H9 (cell line): ENCODE measurements at regions not wholly inside any gene's neighbourhood (a gene's known extent, or its start where the extent isn't known, plus 50 kb on each side); places are given as distances from the start of the nearest gene placed in this dataset.

Experiments
- DNase-seq: peaks from one replicate; pipeline ENCODE4 v3.0.0-alpha.2; 2017
- H2AFZ ChIP-seq: one replicate; pipeline ENCODE4 v1.6.1; 2013; ENCODE audit warnings: mild to moderate bottlenecking, low read length, control low read depth, moderate library complexity
- H2AK5ac ChIP-seq: 2 replicates; pipeline ENCODE4 v1.6.1; 2013; ENCODE audit warnings: low read length, control low read depth, mixed read lengths; ENCODE audit not compliant: insufficient read length
- H2BK120ac ChIP-seq: one replicate; pipeline ENCODE4 v1.6.1; 2013; ENCODE audit warnings: low read depth, mild to moderate bottlenecking, low read length, control low read depth, inconsistent platforms; ENCODE audit not compliant: poor library complexity, severe bottlenecking
- H2BK12ac ChIP-seq: 2 replicates; pipeline ENCODE4 v1.6.1; 2013; ENCODE audit warnings: low read length, control low read depth, mixed read lengths, low read depth; ENCODE audit not compliant: insufficient read length
- H2BK15ac ChIP-seq: 2 replicates; pipeline ENCODE4 v1.6.1; 2013; ENCODE audit warnings: low read depth, low read length, control low read depth
- H2BK20ac ChIP-seq: one replicate; pipeline ENCODE4 v1.6.1; 2013; ENCODE audit warnings: low read depth, mild to moderate bottlenecking, low read length, control low read depth, inconsistent platforms; ENCODE audit not compliant: poor library complexity, severe bottlenecking
- H2BK5ac ChIP-seq: 2 replicates; pipeline ENCODE4 v1.6.1; 2013; ENCODE audit warnings: low read length, control low read depth, mixed read lengths; ENCODE audit not compliant: insufficient read length
- H3K14ac ChIP-seq: 2 replicates; pipeline ENCODE4 v1.6.1; 2013; ENCODE audit warnings: low read length, control low read depth; ENCODE audit not compliant: insufficient read depth
- H3K18ac ChIP-seq: 2 replicates; pipeline ENCODE4 v1.6.1; 2013; ENCODE audit warnings: low read depth, mild to moderate bottlenecking, mixed read lengths, low read length, control low read depth; ENCODE audit not compliant: insufficient read length
- H3K23ac ChIP-seq: 2 replicates; pipeline ENCODE4 v1.6.1; 2013; ENCODE audit warnings: low read length, control low read depth, mixed read lengths, low read depth; ENCODE audit not compliant: insufficient read length
- H3K23me2 ChIP-seq: 2 replicates; pipeline ENCODE4 v1.6.1; 2013; ENCODE audit warnings: low read depth, mild to moderate bottlenecking, mixed read lengths, low read length, control low read depth; ENCODE audit not compliant: insufficient read length, poor library complexity, severe bottlenecking
- H3K27ac ChIP-seq: 2 replicates; pipeline ENCODE4 v1.5.1; 2013; ENCODE audit warnings: low read length, control low read depth, mixed read lengths, low read depth; ENCODE audit not compliant: insufficient read length
- H3K27me3 ChIP-seq: 2 replicates; pipeline ENCODE4 v1.6.1; 2013; ENCODE audit warnings: low read length, control low read depth, inconsistent platforms; ENCODE audit not compliant: insufficient read depth
- H3K4ac ChIP-seq: 2 replicates; pipeline ENCODE4 v1.6.1; 2013; ENCODE audit warnings: low read depth, mild to moderate bottlenecking, control low read depth, inconsistent platforms, low read length, moderate library complexity
- H3K4me1 ChIP-seq: 2 replicates; pipeline ENCODE4 v1.6.1; 2013; ENCODE audit warnings: low read length, control low read depth, inconsistent platforms; ENCODE audit not compliant: insufficient read depth
- H3K4me2 ChIP-seq: 2 replicates; pipeline ENCODE4 v1.6.1; 2013; ENCODE audit warnings: low read length, control low read depth, mixed read lengths; ENCODE audit not compliant: insufficient read length, insufficient read depth
- H3K56ac ChIP-seq: 2 replicates; pipeline ENCODE4 v1.6.1; 2013; ENCODE audit warnings: low read depth, mild to moderate bottlenecking, mixed read lengths, low read length, control low read depth; ENCODE audit not compliant: insufficient read length
- H3K79me1 ChIP-seq: 2 replicates; pipeline ENCODE4 v1.6.1; 2013; ENCODE audit warnings: low read depth, mild to moderate bottlenecking, moderate library complexity, low read length, control low read depth, inconsistent platforms; ENCODE audit not compliant: insufficient read depth, poor library complexity, severe bottlenecking
- H3K79me2 ChIP-seq: 2 replicates; pipeline ENCODE4 v1.6.1; 2013; ENCODE audit warnings: low read length, control low read depth, inconsistent platforms; ENCODE audit not compliant: insufficient read depth
- H3K9ac ChIP-seq: 2 replicates; pipeline ENCODE4 v1.6.1; 2013; ENCODE audit warnings: low read length, control low read depth, mixed read lengths; ENCODE audit not compliant: insufficient read length; ENCODE audit errors: extremely low read depth
- H3K9me3 ChIP-seq: one replicate; pipeline ENCODE4 v1.6.1; 2013; ENCODE audit warnings: low read depth, low read length, inconsistent platforms; ENCODE audit not compliant: control insufficient read depth
- H3T11ph ChIP-seq: one replicate; pipeline ENCODE4 v1.6.1; 2013; ENCODE audit warnings: mild to moderate bottlenecking, low read length, control low read depth, inconsistent platforms
- H4K20me1 ChIP-seq: one replicate; pipeline ENCODE4 v1.6.1; 2013; ENCODE audit not compliant: control insufficient read depth, insufficient read length, insufficient read depth
- H4K5ac ChIP-seq: 2 replicates; pipeline ENCODE4 v1.6.1; 2013; ENCODE audit warnings: low read depth, mild to moderate bottlenecking, mixed read lengths, low read length, control low read depth; ENCODE audit not compliant: insufficient read length
- H4K8ac ChIP-seq: replicated peaks from 2 replicates; pipeline ENCODE4 v1.6.1; 2013; ENCODE audit warnings: low read length, control low read depth, mixed read lengths, low read depth; ENCODE audit not compliant: insufficient read length
- H4K91ac ChIP-seq: 2 replicates; pipeline ENCODE4 v1.6.1; 2013; ENCODE audit warnings: low read depth, mild to moderate bottlenecking, moderate library complexity, mixed read lengths, low read length, control low read depth; ENCODE audit not compliant: insufficient read length
- H3K27ac Mint-ChIP-seq, 3 experiments: 2 replicates in 2 of 3; 3 replicates in 1 of 3; pipeline ENCODE4 v1.8.0; 2020 to 2021; ENCODE audit warnings: mixed read lengths in 3 of 3, mild to moderate bottlenecking in 1 of 3, moderate library complexity in 1 of 3
- H3K27me3 Mint-ChIP-seq: 2 replicates; pipeline ENCODE4 v1.8.0; 2021; ENCODE audit warnings: low read depth, mild to moderate bottlenecking, moderate library complexity, mixed read lengths
- H3K36me3 Mint-ChIP-seq, 3 experiments: 2 replicates in 2 of 3; 3 replicates in 1 of 3; pipeline ENCODE4 v1.8.0; 2020 to 2021; ENCODE audit warnings: low read depth in 3 of 3, mixed read lengths in 3 of 3; ENCODE audit not compliant: insufficient read depth in 1 of 3
- H3K4me1 Mint-ChIP-seq, 2 experiments: 2 replicates each; pipeline ENCODE4 v1.8.0; 2020; ENCODE audit warnings: mixed read lengths in 2 of 2
- H3K4me3 Mint-ChIP-seq, 2 experiments: 2 replicates in 1 of 2; 3 replicates in 1 of 2; pipeline ENCODE4 v1.8.0; 2020 to 2021; ENCODE audit warnings: mild to moderate bottlenecking in 2 of 2, mixed read lengths in 2 of 2, moderate library complexity in 1 of 2
- H3K9me3 Mint-ChIP-seq, 2 experiments: 2 replicates in 1 of 2; 3 replicates in 1 of 2; pipeline ENCODE4 v1.8.0; 2020; ENCODE audit warnings: mild to moderate bottlenecking in 2 of 2, mixed read lengths in 2 of 2, moderate library complexity in 1 of 2
- WGBS: extraction: QIAGEN DNeasy Blood & Tissue Kit; methylation state at CpG from one replicate; pipeline ENCODE4 v1.1.7; 2013; ENCODE audit warnings: missing lambda C conversion rate, low lambda C conversion rate, mixed read lengths; ENCODE audit not compliant: insufficient read length; ENCODE audit errors: extremely low coverage; 5-methylcytosine and 5-hydroxymethylcytosine counted together
- TF ChIP-seq, protein P1 (sequence below): fragments of 200-600 bp; sonication (generic); conservative IDR thresholded peaks from 3 replicates; pipeline ENCODE4 v1.8.0; 2021; ENCODE audit warnings: antibody characterized with exemption, mild to moderate bottlenecking

- peaks cover 5 to 7% of the 10 kb centered on the region in 2 experiments for H3K9me3 Mint-ChIP-seq
- Histone ChIP-seq H3K4me2 (no peak overlapping the region), H4K5ac (no peak overlapping the region), H2AFZ (no peak overlapping the region), H2BK15ac (no peak overlapping the region), H3K18ac (no peak overlapping the region), H3K23me2 (no peaks in the 10 kb centered on the region), H3K14ac (no peak overlapping the region), H2BK120ac (no peak overlapping the region), H4K20me1 (no peaks in the 10 kb centered on the region), H3K4me1 (no peaks in the 10 kb centered on the region; the same call in 1 of the 2 replicates), H4K91ac (no peak overlapping the region), H3K4ac (no peak overlapping the region), H3K9me3 (no peaks in the 10 kb centered on the region), H3K27ac (no peak overlapping the region), H3K56ac (no peak overlapping the region), H3K9ac (no peak overlapping the region), H4K8ac (no peak overlapping the region), H3K23ac (no peak overlapping the region), H2BK20ac (no peak overlapping the region), H2BK12ac (no peak overlapping the region), H3K79me2 (no peaks in the 10 kb centered on the region), H3T11ph (no peak overlapping the region), H2BK5ac (no peak overlapping the region), H3K27me3 (no peaks in the 10 kb centered on the region), H2AK5ac (no peak overlapping the region), H3K79me1 (no peaks in the 10 kb centered on the region)
- DNase-seq, result no peak
- TF ChIP-seq, protein P1, sequence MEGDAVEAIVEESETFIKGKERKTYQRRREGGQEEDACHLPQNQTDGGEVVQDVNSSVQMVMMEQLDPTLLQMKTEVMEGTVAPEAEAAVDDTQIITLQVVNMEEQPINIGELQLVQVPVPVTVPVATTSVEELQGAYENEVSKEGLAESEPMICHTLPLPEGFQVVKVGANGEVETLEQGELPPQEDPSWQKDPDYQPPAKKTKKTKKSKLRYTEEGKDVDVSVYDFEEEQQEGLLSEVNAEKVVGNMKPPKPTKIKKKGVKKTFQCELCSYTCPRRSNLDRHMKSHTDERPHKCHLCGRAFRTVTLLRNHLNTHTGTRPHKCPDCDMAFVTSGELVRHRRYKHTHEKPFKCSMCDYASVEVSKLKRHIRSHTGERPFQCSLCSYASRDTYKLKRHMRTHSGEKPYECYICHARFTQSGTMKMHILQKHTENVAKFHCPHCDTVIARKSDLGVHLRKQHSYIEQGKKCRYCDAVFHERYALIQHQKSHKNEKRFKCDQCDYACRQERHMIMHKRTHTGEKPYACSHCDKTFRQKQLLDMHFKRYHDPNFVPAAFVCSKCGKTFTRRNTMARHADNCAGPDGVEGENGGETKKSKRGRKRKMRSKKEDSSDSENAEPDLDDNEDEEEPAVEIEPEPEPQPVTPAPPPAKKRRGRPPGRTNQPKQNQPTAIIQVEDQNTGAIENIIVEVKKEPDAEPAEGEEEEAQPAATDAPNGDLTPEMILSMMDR, result no peak
- WGBS, result no CpG with 5 or more reads among the region's 5 CpGs
- peaks cover 13% of the 10 kb centered on the region in 2 experiments for H3K4me1 Mint-ChIP-seq
- no peak overlapping the region for H3K27ac Mint-ChIP-seq
- no peak overlapping the region for H3K4me3 Mint-ChIP-seq
- H3K27me3 Mint-ChIP-seq, result no peaks in the 10 kb centered on the region
- peaks cover 2 to 20% (median 6%) of the 10 kb centered on the region in 3 experiments; a peak in 6 of 7 replicates for H3K36me3 Mint-ChIP-seq
Measured at GRCh38 chr4:181013162-181013561, 1230.0 kb upstream of the TENM3 start.
